Activated CD4-positive, alpha-beta memory T cell treated with anti-CD3 and anti-CD28 coated beads for 36 hours (primary cell): ENCODE measurements at regions not wholly inside any gene's neighbourhood (a gene's known extent, or its start where the extent isn't known, plus 50 kb on each side); places are given as distances from the start of the nearest gene placed in this dataset.

Experiments used
- CTCF ChIA-PET: fragments of 350-600 bp; sonication (Branson Sonifier 250); formaldehyde crosslinking; loops from one replicate; lab custom pipeline; 2021; ENCODE audit warnings: antibody characterized with exemption, inconsistent platforms; lab: Charles Lee
- POLR2A ChIA-PET: fragments of 350-600 bp; sonication (Branson Sonifier 250); formaldehyde crosslinking; loops from one replicate; lab custom pipeline; 2021; ENCODE audit warnings: antibody characterized with exemption; lab: Charles Lee
- DNase-seq: peaks from one replicate; pipeline ENCODE4 v3.0.0-alpha.2; 2020
- H3K27ac Mint-ChIP-seq: one replicate; pipeline ENCODE4 v1.8.0; 2021; ENCODE audit warnings: mixed read lengths
- H3K27me3 Mint-ChIP-seq: one replicate; pipeline ENCODE4 v1.8.0; 2021; ENCODE audit warnings: mixed read lengths
- H3K36me3 Mint-ChIP-seq: one replicate; pipeline ENCODE4 v1.8.0; 2021; ENCODE audit warnings: mixed read lengths
- H3K4me1 Mint-ChIP-seq: one replicate; pipeline ENCODE4 v1.8.0; 2021; ENCODE audit warnings: low read depth, mixed read lengths
- H3K4me3 Mint-ChIP-seq: one replicate; pipeline ENCODE4 v1.8.0; 2021; ENCODE audit warnings: mild to moderate bottlenecking, mixed read lengths
- H3K9me3 Mint-ChIP-seq: one replicate; pipeline ENCODE4 v1.8.0; 2021; ENCODE audit warnings: mixed read lengths
- intact Hi-C: fragments of 100-400 bp; cut with micrococcal nuclease; formaldehyde crosslinking; loops from one replicate; pipeline ENCODE4 v1.15.1; 2023

DNA sequence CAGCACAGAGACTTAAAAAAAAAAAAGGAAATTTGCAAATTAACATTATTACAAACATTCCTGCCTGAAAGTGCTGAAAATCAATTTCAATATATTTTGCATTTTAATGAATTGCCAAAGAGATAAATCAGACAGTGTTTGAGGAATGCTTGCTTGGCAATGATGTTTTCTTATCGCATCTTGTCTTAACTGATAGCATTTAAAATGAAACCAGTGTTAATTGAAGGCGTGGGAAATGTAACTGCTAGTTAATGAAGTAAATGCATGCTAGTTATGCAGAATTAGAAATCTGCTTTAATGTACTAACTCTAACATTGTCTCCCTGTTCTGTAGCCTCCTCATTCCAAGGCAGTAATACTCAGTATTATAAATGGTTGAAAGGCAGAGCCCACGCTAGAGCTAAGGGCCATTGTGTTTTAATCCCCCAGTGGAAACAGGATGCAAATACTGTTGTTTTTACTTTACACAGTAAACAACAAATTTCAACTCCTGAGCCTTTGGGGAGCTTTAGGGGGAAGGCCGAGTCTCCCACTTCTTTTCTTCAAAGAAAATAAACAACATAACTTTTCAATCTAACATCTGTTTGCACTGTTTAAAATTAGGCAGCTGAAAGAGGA lies 586.9 kb downstream of the TLE4 start:
- Mint-ChIP-seq H3K27me3 (peaks cover 8% of the 10 kb centered on the region), H3K36me3 (no peaks in the 10 kb centered on the region), H3K27ac (no peak overlapping the region), H3K9me3 (no peaks in the 10 kb centered on the region), H3K4me3 (no peak overlapping the region), H3K4me1 (no peaks in the 10 kb centered on the region)
- ChIA-PET POLR2A (no interaction called here), CTCF (no interaction called here)
- intact Hi-C loops, result no loop called here
- DNase-seq, result no peak

DNA sequence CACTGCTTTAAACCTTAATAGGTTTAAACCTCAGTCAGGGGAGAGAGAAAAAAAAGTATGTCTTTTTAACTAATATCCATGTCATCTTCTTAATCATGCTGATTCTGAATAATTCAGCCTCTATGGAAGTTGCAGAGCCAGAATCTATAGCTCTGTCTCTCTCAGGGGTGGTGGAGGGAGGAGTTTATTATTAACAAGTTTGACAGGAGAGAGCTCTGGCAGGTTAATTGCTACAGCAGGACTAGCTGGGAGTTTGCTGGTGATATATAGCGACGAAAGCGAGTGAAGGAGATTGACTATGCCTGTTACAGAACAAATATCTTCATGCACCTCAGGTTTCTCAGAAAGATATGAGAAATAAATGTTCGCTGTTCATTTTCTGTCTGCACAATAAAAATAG lies 586.4 kb downstream of the TLE4 start:
- Mint-ChIP-seq H3K27me3 (peaks cover 12% of the 10 kb centered on the region), H3K36me3 (no peaks in the 10 kb centered on the region), H3K4me3 (no peak overlapping the region), H3K4me1 (no peaks in the 10 kb centered on the region), H3K9me3 (no peaks in the 10 kb centered on the region), H3K27ac (no peak overlapping the region)
- intact Hi-C loops, result no loop called here
- POLR2A ChIA-PET, result no interaction called here
- CTCF ChIA-PET, result no interaction called here
- DNase-seq, result no peak

DNA sequence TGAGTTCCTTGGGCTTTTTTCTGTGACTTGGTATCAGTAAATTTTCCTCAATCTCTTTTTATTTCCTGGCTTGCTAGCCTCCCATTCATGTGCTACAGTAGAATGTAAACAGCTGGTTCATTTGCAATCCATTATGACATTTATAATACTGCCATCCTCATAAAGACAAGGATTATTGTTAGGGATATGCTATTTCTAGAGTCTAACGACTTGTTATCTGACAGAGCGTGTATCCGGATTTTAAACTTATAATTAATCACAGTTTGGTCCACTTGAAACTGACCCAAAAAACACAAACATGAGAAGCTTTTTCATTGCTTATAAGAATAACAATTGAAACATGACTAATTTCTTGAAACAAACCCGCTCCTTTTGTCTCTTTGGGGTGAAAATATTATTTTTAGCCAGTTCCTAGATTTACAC lies 585.8 kb downstream of the TLE4 start:
- POLR2A ChIA-PET, result no interaction called here
- Mint-ChIP-seq H3K9me3 (no peaks in the 10 kb centered on the region), H3K4me3 (no peak overlapping the region), H3K36me3 (no peaks in the 10 kb centered on the region), H3K4me1 (no peaks in the 10 kb centered on the region), H3K27me3 (peaks cover 12% of the 10 kb centered on the region), H3K27ac (no peak overlapping the region)
- intact Hi-C loops, result no loop called here
- DNase-seq, result no peak
- CTCF ChIA-PET, result no interaction called here

DNA sequence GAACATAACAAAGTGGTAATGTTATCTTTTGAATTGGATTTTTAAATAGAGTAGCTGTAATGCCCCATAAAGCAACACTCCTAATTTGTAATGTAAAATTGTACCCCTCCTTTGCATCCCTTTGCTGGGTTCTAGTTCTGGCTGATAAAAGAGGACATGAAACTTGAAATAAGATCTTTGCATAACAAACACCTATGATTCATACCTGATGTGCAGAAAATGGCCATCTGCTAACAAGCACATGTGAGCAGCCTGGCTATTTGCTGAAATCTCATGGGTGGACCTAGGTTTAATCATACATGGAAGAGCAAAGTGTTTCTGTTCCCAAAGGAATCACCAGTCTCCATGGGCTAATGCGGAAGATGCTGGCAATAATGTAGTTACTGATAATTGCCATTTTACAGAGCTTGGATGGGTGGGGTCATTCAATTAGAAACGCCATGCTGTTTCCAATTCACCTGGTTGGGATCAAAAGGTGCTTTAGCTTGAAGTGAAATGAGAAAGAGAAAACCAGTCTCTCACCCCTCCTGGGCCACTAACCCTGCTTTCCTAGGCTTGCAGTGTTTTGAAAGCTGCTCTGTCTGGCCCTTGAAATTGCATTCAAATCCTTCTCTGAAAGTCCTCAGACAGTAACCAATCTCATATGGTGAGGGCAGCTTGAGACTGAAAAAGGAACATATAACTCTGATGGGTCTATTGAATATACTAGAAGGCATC lies 585.1 kb downstream of the TLE4 start:
- intact Hi-C loops, result no loop called here
- no peak overlapping the region for H3K4me3 Mint-ChIP-seq
- no peaks in the 10 kb centered on the region for H3K4me1 Mint-ChIP-seq
- H3K27ac Mint-ChIP-seq, result no peak overlapping the region
- CTCF ChIA-PET, result no interaction called here
- no peak for DNase-seq
- peaks cover 12% of the 10 kb centered on the region for H3K27me3 Mint-ChIP-seq
- H3K9me3 Mint-ChIP-seq, result no peaks in the 10 kb centered on the region
- H3K36me3 Mint-ChIP-seq, result no peaks in the 10 kb centered on the region
- POLR2A ChIA-PET, result no interaction called here

DNA sequence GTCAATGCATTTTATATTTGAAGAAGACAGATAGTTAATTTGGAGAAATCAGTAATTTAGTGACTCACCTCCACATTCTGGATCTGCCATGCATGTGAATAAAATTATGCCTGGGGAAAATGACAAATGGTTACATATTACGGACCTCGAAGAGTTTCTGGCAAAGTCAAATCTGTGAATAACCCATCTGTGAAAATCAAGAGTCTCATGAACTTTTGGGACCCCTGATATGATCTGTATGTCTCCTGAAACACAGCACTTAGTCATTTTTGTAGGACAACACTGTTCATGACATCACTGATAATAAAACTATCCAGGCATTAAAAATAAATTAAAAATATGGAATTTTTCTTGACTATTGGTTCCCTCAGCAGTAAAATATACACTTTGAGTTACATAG lies 584.5 kb downstream of the TLE4 start:
- CTCF ChIA-PET, result no interaction called here
- Mint-ChIP-seq H3K36me3 (no peaks in the 10 kb centered on the region), H3K4me1 (no peaks in the 10 kb centered on the region), H3K4me3 (no peak overlapping the region), H3K27ac (no peak overlapping the region), H3K27me3 (peaks cover 8% of the 10 kb centered on the region), H3K9me3 (no peaks in the 10 kb centered on the region)
- no peak for DNase-seq
- intact Hi-C loops, result no loop called here
- POLR2A ChIA-PET, result no interaction called here

DNA sequence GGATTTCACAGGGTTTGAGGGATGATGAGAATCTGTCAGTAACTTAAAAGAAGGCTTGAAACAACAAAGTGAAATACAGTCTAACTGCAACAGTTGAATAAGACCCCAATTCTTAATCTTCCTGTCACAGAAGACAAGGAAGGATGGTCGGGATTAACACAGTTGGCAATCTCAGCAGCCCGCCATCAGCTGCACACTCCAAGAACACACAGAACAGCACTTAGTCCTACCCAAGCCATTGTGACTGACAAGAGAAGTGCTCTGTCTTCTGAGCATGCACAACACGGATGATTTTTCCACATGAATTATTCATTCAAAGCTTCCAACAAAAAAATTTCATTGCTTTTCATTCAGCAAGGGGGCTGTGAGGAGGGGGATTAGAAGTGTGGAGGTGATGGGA lies 576.1 kb downstream of the TLE4 start:
- H3K27ac Mint-ChIP-seq, result no peak overlapping the region
- H3K27me3 Mint-ChIP-seq, result no peaks in the 10 kb centered on the region
- no peak for DNase-seq
- intact Hi-C loops, result no loop called here
- POLR2A ChIA-PET, result no interaction called here
- H3K4me1 Mint-ChIP-seq, result no peaks in the 10 kb centered on the region
- CTCF ChIA-PET, result no interaction called here
- H3K4me3 Mint-ChIP-seq, result no peak overlapping the region
- no peaks in the 10 kb centered on the region for H3K36me3 Mint-ChIP-seq
- H3K9me3 Mint-ChIP-seq, result peaks cover 13% of the 10 kb centered on the region

DNA sequence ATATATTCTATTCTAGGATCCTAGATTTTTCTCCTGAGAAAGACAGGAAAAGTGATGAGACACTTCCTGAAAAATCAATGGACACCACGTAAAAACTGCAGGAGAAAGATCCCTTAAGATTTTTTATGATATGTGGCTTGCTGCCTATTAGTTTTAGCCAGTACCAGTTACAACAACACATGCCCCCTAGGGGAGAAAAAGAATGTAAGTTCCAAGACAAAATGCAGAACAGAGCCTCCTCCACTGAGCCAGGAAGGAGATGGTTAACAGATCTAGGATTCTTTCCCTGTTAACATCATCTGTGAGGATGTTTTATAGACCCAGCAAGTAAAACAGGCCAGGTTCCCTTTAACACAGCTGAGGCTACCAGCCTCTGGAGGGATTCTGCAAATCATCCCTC lies 574.7 kb downstream of the TLE4 start:
- H3K27ac Mint-ChIP-seq, result no peak overlapping the region
- no peaks in the 10 kb centered on the region for H3K4me1 Mint-ChIP-seq
- peaks cover 13% of the 10 kb centered on the region for H3K9me3 Mint-ChIP-seq
- H3K36me3 Mint-ChIP-seq, result no peaks in the 10 kb centered on the region
- ChIA-PET CTCF (no interaction called here), POLR2A (no interaction called here)
- DNase-seq, result no peak
- intact Hi-C loops, result no loop called here
- H3K4me3 Mint-ChIP-seq, result no peak overlapping the region
- H3K27me3 Mint-ChIP-seq, result no peaks in the 10 kb centered on the region

DNA sequence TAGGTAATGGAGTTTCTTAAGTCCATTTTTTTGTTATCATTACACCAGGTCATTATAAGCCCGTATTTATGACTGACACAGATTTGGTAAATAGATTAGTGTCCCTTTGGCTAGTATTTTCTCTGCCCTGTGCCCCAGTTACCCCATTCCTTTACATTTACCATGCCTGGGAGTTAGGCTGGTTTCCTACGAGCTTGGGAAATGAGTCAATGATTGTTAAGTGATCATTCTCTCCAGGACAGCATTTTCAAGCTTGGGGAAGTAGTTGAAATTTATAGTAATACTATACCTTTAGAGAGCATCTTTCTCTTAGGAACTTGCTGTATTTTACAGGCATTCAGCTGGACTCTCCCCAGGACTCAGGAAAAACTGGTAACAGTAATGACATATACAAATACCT lies 573.1 kb downstream of the TLE4 start:
- intact Hi-C loops, result no loop called here
- no peak overlapping the region for H3K27ac Mint-ChIP-seq
- no peak overlapping the region for H3K4me3 Mint-ChIP-seq
- no peaks in the 10 kb centered on the region for H3K27me3 Mint-ChIP-seq
- POLR2A ChIA-PET, result no interaction called here
- no peaks in the 10 kb centered on the region for H3K4me1 Mint-ChIP-seq
- DNase-seq, result no peak
- no peaks in the 10 kb centered on the region for H3K36me3 Mint-ChIP-seq
- peaks cover 9% of the 10 kb centered on the region for H3K9me3 Mint-ChIP-seq
- CTCF ChIA-PET, result no interaction called here

DNA sequence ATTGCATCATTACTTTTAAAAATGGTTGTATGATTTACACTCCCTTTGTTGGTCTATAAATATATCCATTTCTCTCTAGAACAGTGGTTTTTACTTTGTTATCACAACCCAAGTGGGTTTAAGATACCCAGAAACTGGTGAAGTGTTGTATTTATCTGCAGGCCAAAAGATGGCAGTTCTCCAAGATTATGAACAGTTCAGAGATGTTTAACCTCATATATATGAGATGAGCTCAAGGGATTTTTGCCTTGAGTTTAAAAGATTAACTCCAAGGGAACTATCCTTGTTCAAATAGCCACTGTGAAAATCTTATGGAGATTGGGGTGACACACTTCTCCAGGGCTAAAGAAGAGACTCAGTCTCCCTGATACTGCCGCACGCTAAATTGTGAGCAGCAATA lies 572.6 kb downstream of the TLE4 start:
- ChIA-PET CTCF (no interaction called here), POLR2A (no interaction called here)
- no peak overlapping the region for H3K4me3 Mint-ChIP-seq
- peaks cover 5% of the 10 kb centered on the region for H3K9me3 Mint-ChIP-seq
- H3K27ac Mint-ChIP-seq, result no peak overlapping the region
- no peaks in the 10 kb centered on the region for H3K36me3 Mint-ChIP-seq
- no peak for DNase-seq
- intact Hi-C loops, result no loop called here
- H3K27me3 Mint-ChIP-seq, result no peaks in the 10 kb centered on the region
- H3K4me1 Mint-ChIP-seq, result no peaks in the 10 kb centered on the region

DNA sequence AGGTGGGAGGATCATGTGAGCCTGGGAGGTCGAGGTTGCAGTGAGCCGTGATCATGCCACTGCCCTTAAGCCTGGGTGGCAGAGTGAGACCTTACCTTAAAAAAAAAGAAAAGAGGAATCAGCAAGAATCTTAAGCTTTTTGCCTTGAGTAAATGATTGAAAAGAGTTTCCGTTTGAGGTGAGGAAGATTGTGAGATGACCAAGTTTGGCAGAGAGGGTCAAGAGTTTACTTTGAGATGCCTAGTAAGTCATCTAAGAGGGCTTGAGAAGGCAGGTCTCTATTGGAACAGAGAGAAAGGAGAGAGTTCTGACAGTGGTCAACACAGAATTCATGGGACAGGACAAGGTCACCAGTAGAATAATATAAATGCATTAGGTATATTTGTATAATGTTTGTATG lies 572.1 kb downstream of the TLE4 start:
- Mint-ChIP-seq H3K4me3 (no peak overlapping the region), H3K9me3 (no peaks in the 10 kb centered on the region), H3K27ac (no peak overlapping the region), H3K36me3 (no peaks in the 10 kb centered on the region), H3K4me1 (no peaks in the 10 kb centered on the region), H3K27me3 (no peaks in the 10 kb centered on the region)
- DNase-seq, result no peak
- ChIA-PET CTCF (no interaction called here), POLR2A (no interaction called here)
- intact Hi-C loops, result no loop called here

DNA sequence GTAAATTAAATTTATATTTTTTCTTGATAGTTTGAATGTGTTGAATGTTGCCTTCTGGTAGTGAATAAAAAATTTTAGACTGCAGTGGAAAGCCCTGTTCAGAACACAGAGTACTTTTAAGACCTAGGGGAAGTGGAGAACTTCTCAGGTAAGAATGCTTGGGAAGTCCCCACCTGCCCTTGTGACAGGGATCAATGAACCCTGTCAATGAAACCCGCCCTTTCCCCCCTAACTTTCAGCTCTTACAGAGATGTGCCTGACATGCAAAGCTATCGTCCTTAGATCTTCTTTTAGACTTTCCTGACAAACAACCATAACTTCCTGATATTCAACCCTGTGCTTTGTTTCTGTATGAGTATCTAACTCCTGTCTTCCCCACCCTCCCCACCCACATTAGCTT lies 562.7 kb downstream of the TLE4 start:
- no peak for DNase-seq
- Mint-ChIP-seq H3K27ac (no peak overlapping the region), H3K36me3 (no peaks in the 10 kb centered on the region), H3K4me1 (peaks cover 3% of the 10 kb centered on the region), H3K9me3 (no peaks in the 10 kb centered on the region), H3K27me3 (peaks cover 2% of the 10 kb centered on the region), H3K4me3 (no peak overlapping the region)
- CTCF ChIA-PET, result no interaction called here
- intact Hi-C loops, result no loop called here
- POLR2A ChIA-PET, result no interaction called here

DNA sequence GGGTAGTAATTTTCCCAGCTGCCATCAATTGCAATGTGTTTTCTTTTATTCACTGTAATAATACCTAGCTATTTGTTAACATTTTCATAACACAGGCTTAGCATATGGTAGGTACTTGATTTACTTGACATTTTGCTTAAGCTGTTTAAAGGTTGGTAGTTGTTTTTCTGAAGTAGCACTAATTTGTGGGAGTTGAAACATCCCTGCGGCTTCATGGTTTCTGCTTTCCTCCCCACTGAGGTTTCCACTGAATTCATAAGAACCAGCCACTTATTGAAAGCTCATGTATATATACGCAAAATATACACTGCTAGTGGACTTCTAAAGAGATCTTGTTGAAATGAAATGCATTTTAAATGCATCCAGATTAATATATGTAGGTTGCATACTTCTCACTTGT lies 559.9 kb downstream of the TLE4 start:
- no peaks in the 10 kb centered on the region for H3K36me3 Mint-ChIP-seq
- ChIA-PET CTCF (no interaction called here), POLR2A (no interaction called here)
- H3K4me1 Mint-ChIP-seq, result peaks cover 3% of the 10 kb centered on the region
- no peaks in the 10 kb centered on the region for H3K27me3 Mint-ChIP-seq
- no peak for DNase-seq
- no peaks in the 10 kb centered on the region for H3K9me3 Mint-ChIP-seq
- H3K4me3 Mint-ChIP-seq, result no peak overlapping the region
- no peak overlapping the region for H3K27ac Mint-ChIP-seq
- intact Hi-C loops, result no loop called here

DNA sequence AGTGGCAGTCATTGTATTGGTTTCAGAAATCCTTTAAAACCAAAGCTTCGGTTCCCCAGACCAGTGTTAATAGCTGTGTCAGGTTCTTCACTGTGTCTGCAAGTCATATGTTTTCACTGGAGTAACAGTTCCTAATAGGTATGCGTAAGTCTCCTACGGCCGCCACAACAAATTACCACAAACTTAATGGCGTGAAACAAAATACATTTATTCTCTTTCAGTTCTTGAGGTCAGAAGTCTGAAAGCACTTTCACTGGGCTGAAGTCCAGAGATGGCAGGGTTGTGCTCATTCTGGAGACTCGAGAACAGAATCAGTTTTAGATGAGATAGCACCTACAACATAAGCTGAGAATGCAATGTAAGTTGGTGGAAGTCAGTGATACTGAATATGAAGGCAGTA lies 556.2 kb downstream of the TLE4 start:
- Mint-ChIP-seq H3K4me1 (no peaks in the 10 kb centered on the region), H3K27ac (no peak overlapping the region), H3K36me3 (no peaks in the 10 kb centered on the region), H3K27me3 (no peaks in the 10 kb centered on the region), H3K4me3 (no peak overlapping the region), H3K9me3 (no peaks in the 10 kb centered on the region)
- intact Hi-C loops, result no loop called here
- POLR2A ChIA-PET, result no interaction called here
- CTCF ChIA-PET, result no interaction called here
- no peak for DNase-seq
